Panc1 (cell line): ENCODE measurements at regions not wholly inside any gene's neighbourhood (a gene's known extent, or its start where the extent isn't known, plus 50 kb on each side); places are given as distances from the start of the nearest gene placed in this dataset.

Experiments used
- ATAC-seq: fragments of 200-7000 bp; cut with Tn5 transposase; 2 replicates; pipeline ENCODE4 v1.9.1; 2020; ENCODE audit warnings: mild to moderate bottlenecking, moderate library complexity
- BruUV-seq: library from RNA; stranded (reverse); fragments of 400-500 nt; replicated peaks from 2 replicates; lab custom pipeline; 2021; lab: Mats Ljungman, UMichigan
- CTCF ChIA-PET: fragments of 300-600 bp; sonication (Branson Sonifier 250); formaldehyde crosslinking; loops from one replicate; lab custom pipeline; 2022; ENCODE audit warnings: antibody characterized with exemption; lab: Charles Lee
- POLR2A ChIA-PET: fragments of 300-600 bp; sonication (Branson Sonifier 250); formaldehyde crosslinking; loops from one replicate; lab custom pipeline; 2022; ENCODE audit warnings: antibody characterized with exemption; lab: Charles Lee
- DNase-seq: peaks from one replicate; pipeline ENCODE4 v3.0.0-alpha.2; 2010; ENCODE audit warnings: low read depth, low spot score
- H3K27ac ChIP-seq: 2 replicates; pipeline ENCODE4 v1.5.1; 2011; ENCODE audit warnings: mild to moderate bottlenecking, low read length, inconsistent platforms
- H3K27me3 ChIP-seq: fragments of 200-500 bp; sonication (Bioruptor generic); 2 replicates; pipeline ENCODE4 v1.6.0; 2014; ENCODE audit warnings: low read length, inconsistent platforms; ENCODE audit not compliant: control insufficient read depth, insufficient read depth
- H3K36me3 ChIP-seq: fragments of 200-500 bp; sonication (Bioruptor generic); 2 replicates; pipeline ENCODE4 v1.5.1; 2014; ENCODE audit warnings: inconsistent platforms, mild to moderate bottlenecking, low read length, moderate library complexity; ENCODE audit not compliant: control insufficient read depth, insufficient read depth
- H3K4me1 ChIP-seq: 2 replicates; pipeline ENCODE4 v1.5.1; 2011; ENCODE audit warnings: inconsistent platforms, mild to moderate bottlenecking, low read length, moderate library complexity; ENCODE audit not compliant: control insufficient read depth, insufficient read depth
- H3K4me3 ChIP-seq, 2 experiments: 2 replicates each; pipeline ENCODE4 v1.5.1; 2011 to 2012; ENCODE audit warnings: low read depth in 2 of 2, low read length in 2 of 2, mild to moderate bottlenecking in 2 of 2, inconsistent platforms in 1 of 2, moderate library complexity in 1 of 2
- H3K9me3 ChIP-seq: fragments of 200-500 bp; sonication (Bioruptor generic); 2 replicates; pipeline ENCODE4 v1.5.1; 2014; ENCODE audit warnings: low read depth, mild to moderate bottlenecking, inconsistent platforms, low read length, moderate library complexity; ENCODE audit not compliant: control insufficient read depth, insufficient read depth
- POLR2AphosphoS5 ChIP-seq: IDR thresholded peaks from 2 replicates; pipeline ENCODE4 v1.6.1; 2012; ENCODE audit warnings: mild to moderate bottlenecking, low read depth, low read length, moderate library complexity
- SIN3A ChIP-seq: IDR thresholded peaks from 2 replicates; pipeline ENCODE4 v1.6.1; 2012; ENCODE audit warnings: low read depth, mild to moderate bottlenecking, low read length, moderate library complexity, borderline replicate concordance; ENCODE audit not compliant: insufficient read depth
- TCF7L2 ChIP-seq: IDR thresholded peaks from 2 replicates; pipeline ENCODE4 v1.6.1; 2011; ENCODE audit warnings: mild to moderate bottlenecking, low read depth, low read length, inconsistent platforms
- in situ Hi-C: cut with HindIII; loops from 2 replicates; pipeline ENCODE4 v1.10.0; 2016; ENCODE audit warnings: low sequenced_read_pairs, low pct_unique_long_range_greater_than_20kb
- intact Hi-C: fragments of 100-400 bp; cut with micrococcal nuclease; formaldehyde crosslinking; loops from one replicate; pipeline ENCODE4 v1.10.0; 2022; ENCODE audit not compliant: unreplicated experiment
- TF ChIP-seq, protein P1 (sequence below), 2 experiments: IDR thresholded peaks; 2 replicates each; pipeline ENCODE4 v1.6.1; 2011 to 2012; ENCODE audit warnings: low read depth in 2 of 2, control low read depth in 1 of 2, low read length in 1 of 2, mild to moderate bottlenecking in 1 of 2, moderate library complexity in 1 of 2; ENCODE audit not compliant: insufficient read depth in 1 of 2
- TF ChIP-seq, protein P2 (sequence below): fragments of 450-650 bp; IDR thresholded peaks from 2 replicates; pipeline ENCODE4 v1.5.1; 2017; ENCODE audit warnings: mild to moderate bottlenecking

- ATAC-seq (no peak), DNase-seq (no peak)
- H3K36me3 ChIP-seq, result no peaks in the 10 kb centered on the region
- TF ChIP-seq, protein P1, sequence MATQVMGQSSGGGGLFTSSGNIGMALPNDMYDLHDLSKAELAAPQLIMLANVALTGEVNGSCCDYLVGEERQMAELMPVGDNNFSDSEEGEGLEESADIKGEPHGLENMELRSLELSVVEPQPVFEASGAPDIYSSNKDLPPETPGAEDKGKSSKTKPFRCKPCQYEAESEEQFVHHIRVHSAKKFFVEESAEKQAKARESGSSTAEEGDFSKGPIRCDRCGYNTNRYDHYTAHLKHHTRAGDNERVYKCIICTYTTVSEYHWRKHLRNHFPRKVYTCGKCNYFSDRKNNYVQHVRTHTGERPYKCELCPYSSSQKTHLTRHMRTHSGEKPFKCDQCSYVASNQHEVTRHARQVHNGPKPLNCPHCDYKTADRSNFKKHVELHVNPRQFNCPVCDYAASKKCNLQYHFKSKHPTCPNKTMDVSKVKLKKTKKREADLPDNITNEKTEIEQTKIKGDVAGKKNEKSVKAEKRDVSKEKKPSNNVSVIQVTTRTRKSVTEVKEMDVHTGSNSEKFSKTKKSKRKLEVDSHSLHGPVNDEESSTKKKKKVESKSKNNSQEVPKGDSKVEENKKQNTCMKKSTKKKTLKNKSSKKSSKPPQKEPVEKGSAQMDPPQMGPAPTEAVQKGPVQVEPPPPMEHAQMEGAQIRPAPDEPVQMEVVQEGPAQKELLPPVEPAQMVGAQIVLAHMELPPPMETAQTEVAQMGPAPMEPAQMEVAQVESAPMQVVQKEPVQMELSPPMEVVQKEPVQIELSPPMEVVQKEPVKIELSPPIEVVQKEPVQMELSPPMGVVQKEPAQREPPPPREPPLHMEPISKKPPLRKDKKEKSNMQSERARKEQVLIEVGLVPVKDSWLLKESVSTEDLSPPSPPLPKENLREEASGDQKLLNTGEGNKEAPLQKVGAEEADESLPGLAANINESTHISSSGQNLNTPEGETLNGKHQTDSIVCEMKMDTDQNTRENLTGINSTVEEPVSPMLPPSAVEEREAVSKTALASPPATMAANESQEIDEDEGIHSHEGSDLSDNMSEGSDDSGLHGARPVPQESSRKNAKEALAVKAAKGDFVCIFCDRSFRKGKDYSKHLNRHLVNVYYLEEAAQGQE (IDR thresholded peaks at IDR 0.05; ENCODE audit: insufficient read depth in 1 of 2, low read depth in 2 of 2, low read length in 1 of 2), result no peak
- TF ChIP-seq POLR2AphosphoS5 (no peak), TCF7L2 (no peak), SIN3A (no peak)
- TF ChIP-seq, protein P2, sequence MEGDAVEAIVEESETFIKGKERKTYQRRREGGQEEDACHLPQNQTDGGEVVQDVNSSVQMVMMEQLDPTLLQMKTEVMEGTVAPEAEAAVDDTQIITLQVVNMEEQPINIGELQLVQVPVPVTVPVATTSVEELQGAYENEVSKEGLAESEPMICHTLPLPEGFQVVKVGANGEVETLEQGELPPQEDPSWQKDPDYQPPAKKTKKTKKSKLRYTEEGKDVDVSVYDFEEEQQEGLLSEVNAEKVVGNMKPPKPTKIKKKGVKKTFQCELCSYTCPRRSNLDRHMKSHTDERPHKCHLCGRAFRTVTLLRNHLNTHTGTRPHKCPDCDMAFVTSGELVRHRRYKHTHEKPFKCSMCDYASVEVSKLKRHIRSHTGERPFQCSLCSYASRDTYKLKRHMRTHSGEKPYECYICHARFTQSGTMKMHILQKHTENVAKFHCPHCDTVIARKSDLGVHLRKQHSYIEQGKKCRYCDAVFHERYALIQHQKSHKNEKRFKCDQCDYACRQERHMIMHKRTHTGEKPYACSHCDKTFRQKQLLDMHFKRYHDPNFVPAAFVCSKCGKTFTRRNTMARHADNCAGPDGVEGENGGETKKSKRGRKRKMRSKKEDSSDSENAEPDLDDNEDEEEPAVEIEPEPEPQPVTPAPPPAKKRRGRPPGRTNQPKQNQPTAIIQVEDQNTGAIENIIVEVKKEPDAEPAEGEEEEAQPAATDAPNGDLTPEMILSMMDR, result no peak
- intact Hi-C loops (no loop called here), in situ Hi-C loops (no loop called here)
- CTCF ChIA-PET, result no interaction called here
- H3K4me1 ChIP-seq, result no peaks in the 10 kb centered on the region
- no peak overlapping the region for H3K27ac ChIP-seq
- H3K4me3 ChIP-seq, result no peak overlapping the region
- no TSS peak for BruUV-seq
- H3K9me3 ChIP-seq, result no peaks in the 10 kb centered on the region
- no peaks in the 10 kb centered on the region for H3K27me3 ChIP-seq
- POLR2A ChIA-PET, result no interaction called here
Observed at GRCh38 chr2:18932853-18933252, 343.5 kb upstream of the NT5C1B start.

GRCh38 chr2:18930971-18931370 is 341.6 kb upstream of the NT5C1B start:
- DNase-seq, result no peak
- no peaks in the 10 kb centered on the region for H3K4me1 ChIP-seq
- no peak overlapping the region for H3K27ac ChIP-seq
- ChIA-PET CTCF (no interaction called here), POLR2A (no interaction called here)
- H3K36me3 ChIP-seq, result no peaks in the 10 kb centered on the region
- BruUV-seq, result no TSS peak
- TF ChIP-seq TCF7L2, result no peak
- TF ChIP-seq POLR2AphosphoS5, result no peak
- TF ChIP-seq, protein P2, result no peak
- TF ChIP-seq, protein P1 (IDR thresholded peaks at IDR 0.05; ENCODE audit: insufficient read depth in 1 of 2, low read depth in 2 of 2, low read length in 1 of 2), result no peak
- TF ChIP-seq SIN3A, result no peak
- no peak overlapping the region for H3K4me3 ChIP-seq
- H3K27me3 ChIP-seq, result no peaks in the 10 kb centered on the region
- intact Hi-C loops (no loop called here), in situ Hi-C loops (no loop called here)
- no peak for ATAC-seq
- no peaks in the 10 kb centered on the region for H3K9me3 ChIP-seq
